Thyroid gland (tissue), 4 donors: ENCODE measurements at regions not wholly inside any gene's neighbourhood (a gene's known extent, or its start where the extent isn't known, plus 50 kb on each side); places are given as distances from the start of the nearest gene placed in this dataset.
"Not testable (repeated sequence)": the region's sequence is repeated elsewhere in the genome, so short reads cannot be mapped to it uniquely, and the experiment has no call there.

Source experiments
- POLR2A ChIP-seq, 2 donors: fragments of 450-650 bp; IDR thresholded peaks; one replicate each; pipeline ENCODE4 v1.6.1; 2017; ENCODE audit warnings: antibody characterized with exemption in 2 of 2, mild to moderate bottlenecking in 2 of 2, moderate library complexity in 1 of 2
- TF ChIP-seq, protein P1 (sequence below), 6 experiments: fragments of 200-600 bp in 3 of 6; fragments of 450-650 bp in 3 of 6; sonication (generic) in 3 of 6; IDR thresholded peaks; one replicate each; pipeline ENCODE4 v1.5.1; 2016 to 2019; ENCODE audit warnings: antibody characterized with exemption in 6 of 6, mild to moderate bottlenecking in 2 of 6, inconsistent platforms in 1 of 6, moderate library complexity in 1 of 6

DNA sequence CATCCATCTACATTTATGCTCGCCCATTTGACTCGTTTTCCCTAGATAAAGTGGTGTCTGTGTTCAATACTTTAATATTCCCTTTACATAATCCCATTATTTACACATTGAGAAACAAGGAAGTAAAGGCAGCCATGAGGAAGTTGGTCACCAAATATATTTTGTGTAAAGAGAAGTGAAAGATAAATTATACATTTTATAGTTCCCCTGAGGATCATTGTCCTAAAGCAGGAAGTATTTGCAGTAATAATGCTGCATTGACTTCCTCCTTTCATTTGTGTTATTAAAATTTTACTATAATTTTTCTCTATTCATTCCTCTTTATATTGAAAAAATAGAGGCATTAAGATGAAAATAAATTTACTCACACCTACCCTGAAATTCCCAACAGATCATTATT is 198.5 kb upstream of the POTEB3 start:
- TF ChIP-seq, protein P1, sequence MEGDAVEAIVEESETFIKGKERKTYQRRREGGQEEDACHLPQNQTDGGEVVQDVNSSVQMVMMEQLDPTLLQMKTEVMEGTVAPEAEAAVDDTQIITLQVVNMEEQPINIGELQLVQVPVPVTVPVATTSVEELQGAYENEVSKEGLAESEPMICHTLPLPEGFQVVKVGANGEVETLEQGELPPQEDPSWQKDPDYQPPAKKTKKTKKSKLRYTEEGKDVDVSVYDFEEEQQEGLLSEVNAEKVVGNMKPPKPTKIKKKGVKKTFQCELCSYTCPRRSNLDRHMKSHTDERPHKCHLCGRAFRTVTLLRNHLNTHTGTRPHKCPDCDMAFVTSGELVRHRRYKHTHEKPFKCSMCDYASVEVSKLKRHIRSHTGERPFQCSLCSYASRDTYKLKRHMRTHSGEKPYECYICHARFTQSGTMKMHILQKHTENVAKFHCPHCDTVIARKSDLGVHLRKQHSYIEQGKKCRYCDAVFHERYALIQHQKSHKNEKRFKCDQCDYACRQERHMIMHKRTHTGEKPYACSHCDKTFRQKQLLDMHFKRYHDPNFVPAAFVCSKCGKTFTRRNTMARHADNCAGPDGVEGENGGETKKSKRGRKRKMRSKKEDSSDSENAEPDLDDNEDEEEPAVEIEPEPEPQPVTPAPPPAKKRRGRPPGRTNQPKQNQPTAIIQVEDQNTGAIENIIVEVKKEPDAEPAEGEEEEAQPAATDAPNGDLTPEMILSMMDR (IDR thresholded peaks at IDR 0.05) = not testable (repeated sequence)
- TF ChIP-seq POLR2A (IDR thresholded peaks at IDR 0.05) = not testable (repeated sequence)
